CD14-positive monocyte (primary cell): ENCODE measurements at regions not wholly inside any gene's neighbourhood (a gene's known extent, or its start where the extent isn't known, plus 50 kb on each side); places are given as distances from the start of the nearest gene placed in this dataset.

Source experiments
- DNase-seq, 3 donors: peaks; one replicate each; pipeline ENCODE4 v3.0.0-alpha.2; 2011 to 2022
- H2AFZ ChIP-seq: 2 replicates; pipeline ENCODE4 v1.6.0; 2012; ENCODE audit warnings: mild to moderate bottlenecking, low read depth, low read length, inconsistent platforms; ENCODE audit not compliant: insufficient read depth, poor library complexity, severe bottlenecking
- H3K27ac ChIP-seq, 2 donors: 1 replicate in 1 of 2; 2 replicates in 1 of 2; pipeline ENCODE4 v1.5.1; 2012 to 2013; ENCODE audit warnings: low read length in 2 of 2, control low read depth in 1 of 2, inconsistent platforms in 1 of 2, low read depth in 1 of 2, mild to moderate bottlenecking in 1 of 2
- H3K27me3 ChIP-seq, 2 donors: one replicate each; pipeline versions ENCODE4 v1.6.0 to v1.6.1; 2011 to 2013; ENCODE audit warnings: low read length in 2 of 2; ENCODE audit not compliant: control insufficient read depth in 2 of 2, insufficient read depth in 2 of 2
- H3K36me3 ChIP-seq, 2 donors: replicated peaks in 1 of 2; 1 replicate in 1 of 2; 2 replicates in 1 of 2; pipeline versions ENCODE4 v1.5.1 to v1.6.1; 2012 to 2013; ENCODE audit warnings: low read length in 2 of 2, control low read depth in 1 of 2, inconsistent platforms in 1 of 2, mild to moderate bottlenecking in 1 of 2; ENCODE audit not compliant: insufficient read depth in 2 of 2, control insufficient read depth in 1 of 2
- H3K4me1 ChIP-seq, 2 donors: 1 replicate in 1 of 2; 2 replicates in 1 of 2; pipeline versions ENCODE4 v1.5.1 to v1.6.1; 2012 to 2013; ENCODE audit warnings: low read length in 2 of 2, control low read depth in 1 of 2, inconsistent platforms in 1 of 2, mild to moderate bottlenecking in 1 of 2, moderate library complexity in 1 of 2; ENCODE audit not compliant: insufficient read depth in 2 of 2, control insufficient read depth in 1 of 2
- H3K4me2 ChIP-seq: replicated peaks from 2 replicates; pipeline ENCODE3; 2012; ENCODE audit warnings: low read length, moderate library complexity, mild to moderate bottlenecking; ENCODE audit not compliant: poor library complexity, severe bottlenecking; ENCODE audit errors: extremely low read depth
- H3K4me3 ChIP-seq, 3 experiments: fragments of 200-600 bp in 1 of 3; sonication (generic) in 1 of 3; replicated peaks in 1 of 3; 1 replicate in 2 of 3; 2 replicates in 1 of 3; pipeline ENCODE4 v1.5.1; 2011 to 2013; ENCODE audit warnings: low read length in 3 of 3, mild to moderate bottlenecking in 3 of 3, control low read depth in 2 of 3, low read depth in 2 of 3, inconsistent platforms in 1 of 3, moderate library complexity in 1 of 3
- H3K79me2 ChIP-seq: 2 replicates; pipeline ENCODE4 v1.6.0; 2012; ENCODE audit warnings: mild to moderate bottlenecking, control low read depth, inconsistent platforms, low read length, moderate library complexity; ENCODE audit not compliant: insufficient read depth
- H3K9ac ChIP-seq: 2 replicates; pipeline ENCODE4 v1.6.0; 2017; ENCODE audit warnings: low read length, mild to moderate bottlenecking; ENCODE audit not compliant: insufficient read depth, poor library complexity, severe bottlenecking
- H3K9me3 ChIP-seq, 2 donors: replicated peaks in 1 of 2; 1 replicate in 1 of 2; 2 replicates in 1 of 2; pipeline versions ENCODE4 v1.5.1 to v1.6.1; 2012 to 2013; ENCODE audit warnings: low read length in 2 of 2, control low read depth in 1 of 2; ENCODE audit not compliant: control insufficient read depth in 1 of 2, insufficient read depth in 1 of 2
- H4K20me1 ChIP-seq: 2 replicates; pipeline ENCODE4 v1.6.0; 2012; ENCODE audit warnings: mild to moderate bottlenecking, low read length, control low read depth, moderate library complexity; ENCODE audit not compliant: insufficient read depth
- H3K27ac Mint-ChIP-seq, 7 donors: one replicate each; pipeline ENCODE4 v1.8.0; 2020; ENCODE audit warnings: mild to moderate bottlenecking in 7 of 7, mixed read lengths in 7 of 7, moderate library complexity in 6 of 7, inconsistent platforms in 2 of 7
- H3K27me3 Mint-ChIP-seq, 3 donors: one replicate each; pipeline ENCODE4 v1.8.0; 2021 to 2022; ENCODE audit warnings: low read depth in 3 of 3, mild to moderate bottlenecking in 3 of 3, mixed read lengths in 3 of 3, moderate library complexity in 3 of 3, inconsistent platforms in 1 of 3
- H3K36me3 Mint-ChIP-seq, 2 donors: one replicate each; pipeline ENCODE4 v1.8.0; 2020; ENCODE audit warnings: mixed read lengths in 2 of 2, inconsistent platforms in 1 of 2, mild to moderate bottlenecking in 1 of 2
- H3K4me1 Mint-ChIP-seq: one replicate; pipeline ENCODE4 v1.8.0; 2020; ENCODE audit warnings: mild to moderate bottlenecking, mixed read lengths
- H3K4me3 Mint-ChIP-seq, 2 donors: one replicate each; pipeline ENCODE4 v1.8.0; 2020; ENCODE audit warnings: mild to moderate bottlenecking in 2 of 2, mixed read lengths in 2 of 2, moderate library complexity in 1 of 2
- H3K9me3 Mint-ChIP-seq, 7 donors: one replicate each; pipeline ENCODE4 v1.8.0; 2020 to 2022; ENCODE audit warnings: mixed read lengths in 7 of 7, mild to moderate bottlenecking in 6 of 7, moderate library complexity in 6 of 7, inconsistent platforms in 2 of 7
- WGBS: methylation state at CpG from one replicate; pipeline ENCODE4 v1.1.5; 2013; ENCODE audit warnings: missing lambda C conversion rate; ENCODE audit not compliant: insufficient coverage; 5-methylcytosine and 5-hydroxymethylcytosine counted together
- intact Hi-C, 2 donors: fragments of 100-400 bp; cut with micrococcal nuclease; formaldehyde crosslinking; loops; one replicate each; pipeline versions ENCODE4 v1.15.0 to v1.15.1; 2023
- TF ChIP-seq, protein P1 (sequence below): fragments of 200-600 bp; IDR thresholded peaks from one replicate; pipeline ENCODE4 v1.8.0; 2022; ENCODE audit warnings: antibody characterized with exemption, mild to moderate bottlenecking

DNA sequence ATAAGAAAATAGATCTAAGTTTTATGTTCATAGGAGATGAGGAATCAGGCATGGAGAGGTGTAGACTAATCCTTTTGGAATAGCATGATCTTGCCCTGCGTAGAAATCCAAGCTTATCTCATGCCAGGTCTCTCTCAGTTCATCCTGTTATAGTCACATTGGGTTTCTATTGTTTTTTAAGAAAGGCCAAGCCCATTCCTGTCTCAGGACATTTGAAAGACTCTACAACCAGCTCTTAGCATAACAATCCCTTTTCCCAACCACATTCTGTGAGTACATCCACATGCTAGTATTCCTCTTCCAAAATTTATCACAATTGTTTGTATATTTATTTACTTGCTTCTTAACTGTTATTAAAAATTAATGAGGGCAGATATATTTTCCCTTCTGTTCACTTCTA, 130.3 kb downstream of the MMUT start:
- WGBS = no CpG with 5 or more reads among the region's 1 CpG
- Mint-ChIP-seq H3K27me3 (no peaks in the 10 kb centered on the region), H3K4me1 (no peaks in the 10 kb centered on the region), H3K4me3 (no peak overlapping the region), H3K9me3 (peaks cover 0 to 4% (median 2%) of the 10 kb centered on the region in 7 donors), H3K36me3 (no peaks in the 10 kb centered on the region), H3K27ac (no peak overlapping the region)
- H3K9ac ChIP-seq = no peak overlapping the region
- no peak overlapping the region for H2AFZ ChIP-seq
- TF ChIP-seq, protein P1, sequence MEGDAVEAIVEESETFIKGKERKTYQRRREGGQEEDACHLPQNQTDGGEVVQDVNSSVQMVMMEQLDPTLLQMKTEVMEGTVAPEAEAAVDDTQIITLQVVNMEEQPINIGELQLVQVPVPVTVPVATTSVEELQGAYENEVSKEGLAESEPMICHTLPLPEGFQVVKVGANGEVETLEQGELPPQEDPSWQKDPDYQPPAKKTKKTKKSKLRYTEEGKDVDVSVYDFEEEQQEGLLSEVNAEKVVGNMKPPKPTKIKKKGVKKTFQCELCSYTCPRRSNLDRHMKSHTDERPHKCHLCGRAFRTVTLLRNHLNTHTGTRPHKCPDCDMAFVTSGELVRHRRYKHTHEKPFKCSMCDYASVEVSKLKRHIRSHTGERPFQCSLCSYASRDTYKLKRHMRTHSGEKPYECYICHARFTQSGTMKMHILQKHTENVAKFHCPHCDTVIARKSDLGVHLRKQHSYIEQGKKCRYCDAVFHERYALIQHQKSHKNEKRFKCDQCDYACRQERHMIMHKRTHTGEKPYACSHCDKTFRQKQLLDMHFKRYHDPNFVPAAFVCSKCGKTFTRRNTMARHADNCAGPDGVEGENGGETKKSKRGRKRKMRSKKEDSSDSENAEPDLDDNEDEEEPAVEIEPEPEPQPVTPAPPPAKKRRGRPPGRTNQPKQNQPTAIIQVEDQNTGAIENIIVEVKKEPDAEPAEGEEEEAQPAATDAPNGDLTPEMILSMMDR = no peak
- H3K36me3 ChIP-seq = no peaks in the 10 kb centered on the region
- H3K4me3 ChIP-seq = no peak overlapping the region
- H3K4me2 ChIP-seq = no peak overlapping the region
- H3K79me2 ChIP-seq = no peaks in the 10 kb centered on the region
- intact Hi-C loops = no loop called here
- H3K9me3 ChIP-seq = no peaks in the 10 kb centered on the region
- H3K27me3 ChIP-seq = no peaks in the 10 kb centered on the region
- no peak overlapping the region for H3K27ac ChIP-seq
- DNase-seq = no peak
- no peaks in the 10 kb centered on the region for H4K20me1 ChIP-seq
- no peaks in the 10 kb centered on the region for H3K4me1 ChIP-seq

DNA sequence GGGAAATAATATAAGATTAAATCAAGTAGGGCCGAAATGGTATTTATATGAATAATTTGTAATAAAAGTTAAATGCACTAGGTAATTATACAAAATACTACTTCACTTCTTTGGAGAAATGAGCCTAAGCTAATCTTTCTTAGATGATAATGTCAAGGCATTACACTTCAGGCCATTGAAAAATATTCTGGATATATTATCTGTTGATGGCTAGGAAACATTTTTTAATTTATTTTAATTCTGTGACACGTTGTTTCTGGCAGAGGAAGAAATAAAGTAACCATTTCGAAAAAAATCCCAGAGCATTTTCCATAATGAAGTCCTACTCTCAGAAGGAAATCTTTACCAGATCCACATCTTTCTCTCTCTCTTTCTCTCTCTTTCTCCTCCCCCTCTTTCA, 133.9 kb downstream of the MMUT start:
- intact Hi-C loops = no loop called here

More for the DNA sequence above, 133.9 kb downstream of the MMUT start:
- Mint-ChIP-seq H3K4me1 (peaks cover 2% of the 10 kb centered on the region), H3K4me3 (no peak overlapping the region), H3K27ac (no peak overlapping the region), H3K9me3 (peaks cover 0 to 4% (median 0%) of the 10 kb centered on the region in 7 donors), H3K36me3 (no peaks in the 10 kb centered on the region), H3K27me3 (no peaks in the 10 kb centered on the region)
- no peak for DNase-seq
- H4K20me1 ChIP-seq = no peaks in the 10 kb centered on the region
- no peaks in the 10 kb centered on the region for H3K27me3 ChIP-seq
- no peak overlapping the region for H3K9ac ChIP-seq
- H2AFZ ChIP-seq = no peak overlapping the region
- H3K4me2 ChIP-seq = no peak overlapping the region
- H3K4me3 ChIP-seq = no peak overlapping the region
- H3K36me3 ChIP-seq = no peaks in the 10 kb centered on the region
- WGBS = no CpG with 5 or more reads among the region's 3 CpGs
- H3K27ac ChIP-seq = no peak overlapping the region
- TF ChIP-seq, protein P1 = no peak
- H3K4me1 ChIP-seq = no peaks in the 10 kb centered on the region
- H3K9me3 ChIP-seq = no peaks in the 10 kb centered on the region
- H3K79me2 ChIP-seq = no peaks in the 10 kb centered on the region
